ENCODE measurements at regions not wholly inside any gene's neighbourhood (a gene's known extent, or its start where the extent isn't known, plus 50 kb on each side); places are given as distances from the start of the nearest gene placed in this dataset.
A peak's percentile ranks its signal among the peaks of the same experiment; 100 is the strongest.

GRCh38 chr5:158175934-158176481, 317.1 kb upstream of the CLINT1 start:
- DNase-seq, result no peak

DNA sequence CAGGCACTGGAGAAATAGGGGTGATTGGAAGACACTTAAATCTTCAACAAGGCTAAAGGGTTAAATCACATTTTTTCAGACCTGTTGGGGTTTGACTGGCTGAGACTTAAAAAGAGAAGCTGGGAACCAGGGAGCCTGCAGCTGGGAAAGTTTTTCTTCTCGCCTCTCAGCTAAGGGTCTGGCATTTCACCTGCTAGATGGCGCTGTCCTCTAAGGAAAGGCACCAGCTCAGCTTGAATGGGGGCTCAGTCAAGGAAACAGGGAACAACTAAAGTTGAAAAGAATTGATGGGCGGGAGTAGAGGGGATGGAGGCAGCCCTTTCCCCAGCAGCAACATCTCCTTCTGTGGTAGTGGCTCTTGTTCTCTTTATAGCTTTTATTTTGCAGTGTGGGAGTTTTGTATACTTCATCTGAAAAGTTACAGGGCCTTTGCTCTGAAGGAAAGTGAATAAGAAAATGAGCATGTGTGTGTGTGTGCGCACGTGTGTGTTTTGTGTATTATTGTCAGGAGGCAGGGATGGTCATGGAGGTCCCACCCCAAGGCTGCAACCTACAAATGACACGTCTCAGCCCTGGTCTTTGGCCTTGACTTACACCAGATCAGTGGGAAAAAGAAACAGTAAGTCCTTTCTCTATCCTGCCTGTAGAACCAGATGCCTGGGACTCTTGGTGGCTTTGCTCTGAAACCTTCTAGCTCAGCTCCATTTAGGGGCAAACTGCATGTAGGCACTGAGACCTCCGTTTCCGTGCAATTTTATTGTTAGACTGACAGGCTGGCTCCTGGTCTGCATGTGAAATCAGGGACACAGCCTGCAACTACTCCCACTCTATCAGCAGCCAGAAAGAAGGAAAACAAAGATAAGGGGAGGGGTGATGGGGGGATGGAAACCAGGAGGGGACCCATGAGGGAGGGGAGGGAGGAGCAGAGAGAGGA, 316.2 kb upstream of the CLINT1 start:
- DNase-seq, result peak; percentile 53

- DNase-seq, result no peak
Observed at GRCh38 chr5:158174026-158174425, 315.1 kb upstream of the CLINT1 start.

- no peak for DNase-seq
Observed at GRCh38 chr5:158172005-158172404, 313.1 kb upstream of the CLINT1 start.

- DNase-seq, result no peak
Observed at GRCh38 chr5:158170534-158170933, 311.6 kb upstream of the CLINT1 start.

GRCh38 chr5:158170060-158170459, 311.1 kb upstream of the CLINT1 start:
- DNase-seq, result no peak

- DNase-seq, result no peak
Observed at GRCh38 chr5:158166424-158166823, 307.5 kb upstream of the CLINT1 start.

DNA sequence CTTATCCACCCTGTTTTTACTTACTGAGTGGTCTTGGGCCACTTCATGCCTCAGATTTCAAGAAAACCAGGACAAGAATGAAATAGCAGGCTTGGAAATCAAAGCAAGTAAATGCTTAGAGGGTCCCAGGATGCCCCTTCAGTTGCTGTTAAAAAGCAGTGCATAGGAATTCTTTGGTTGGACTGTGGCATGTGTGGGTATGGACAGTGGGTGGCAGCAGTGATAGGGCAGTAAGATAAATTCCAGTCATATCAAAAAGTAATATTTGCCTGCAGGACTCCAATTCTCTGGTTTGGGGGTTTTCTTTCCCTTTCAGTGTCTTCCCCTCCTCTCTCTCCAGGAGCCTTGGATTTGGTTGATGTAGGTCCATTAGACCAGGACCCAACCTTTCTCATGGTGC, 306.7 kb upstream of the CLINT1 start:
- no peak for DNase-seq

DNA sequence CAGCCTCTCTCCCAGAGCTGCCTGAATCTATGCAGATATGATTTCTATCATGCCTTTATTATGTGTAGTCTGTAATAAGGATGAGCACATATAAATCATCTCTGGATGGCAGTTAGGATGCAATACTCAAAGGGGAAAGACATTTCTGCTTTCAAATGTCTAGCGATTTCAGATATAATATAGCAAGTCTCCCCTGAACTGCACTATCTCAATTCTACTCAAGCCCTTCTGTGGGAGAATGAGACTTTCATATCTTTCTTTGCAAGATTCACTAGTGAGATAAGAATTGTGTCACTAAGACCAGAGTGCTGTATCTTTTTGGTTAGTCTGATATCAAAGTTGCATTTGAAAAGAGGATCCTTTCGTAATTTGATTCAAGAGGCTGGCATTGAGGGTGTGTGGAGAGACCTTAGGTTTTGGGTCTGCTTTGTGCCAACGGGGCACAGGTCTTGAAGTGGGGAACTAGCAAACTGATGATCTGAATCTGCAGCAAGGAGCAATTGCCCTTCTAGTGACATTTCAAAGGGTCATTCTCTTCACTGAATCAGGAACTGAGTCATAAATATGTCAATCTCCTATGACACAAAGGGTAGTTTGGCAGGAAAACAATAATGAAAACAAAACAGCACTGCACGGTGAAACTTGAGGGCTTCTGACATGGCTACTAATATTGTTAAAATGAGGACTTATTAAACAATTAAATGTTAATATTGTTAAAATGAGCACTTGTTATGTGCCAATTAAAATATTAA, 305.5 kb upstream of the CLINT1 start:
- no peak for DNase-seq

DNA sequence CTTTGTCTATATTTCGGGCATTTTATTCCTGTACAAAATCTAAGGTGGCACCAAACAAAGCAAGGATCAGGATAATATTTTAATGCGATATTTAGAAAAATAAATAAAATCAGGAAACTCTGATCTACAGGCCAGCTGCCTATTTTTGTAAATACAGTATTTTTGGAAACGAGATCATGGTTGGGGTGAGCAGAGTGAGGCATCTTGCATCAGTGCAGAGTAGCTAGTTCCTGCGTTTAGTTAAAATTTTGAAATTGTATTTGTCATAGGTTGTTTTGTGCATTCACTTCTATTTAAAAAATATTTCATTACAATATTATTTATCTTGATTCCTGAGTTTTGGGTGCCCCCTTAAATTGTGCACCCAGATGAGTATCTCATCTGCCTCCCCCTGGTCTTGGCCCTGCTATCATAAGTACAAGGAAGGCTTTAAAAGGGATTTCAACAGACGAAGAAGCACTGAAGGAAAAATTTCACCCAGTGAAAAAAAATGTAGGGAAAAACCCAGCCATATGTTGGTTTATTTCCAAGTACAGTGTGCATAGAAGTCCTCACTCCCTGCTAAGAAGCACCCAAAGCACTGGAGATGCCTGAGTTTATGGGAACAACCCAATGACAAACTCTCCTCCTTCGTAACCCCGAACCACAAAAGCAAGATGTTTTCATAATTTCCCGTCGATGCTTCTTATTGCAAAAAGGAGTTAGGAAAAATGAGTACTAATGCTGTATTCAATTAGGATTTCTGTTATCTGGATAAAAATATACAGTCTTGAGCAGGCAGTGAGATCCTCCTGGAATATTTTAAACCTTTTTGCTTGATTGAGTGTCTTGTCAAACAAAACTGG, 304.7 kb upstream of the CLINT1 start:
- no peak for DNase-seq

GRCh38 chr5:158162479-158163034, 303.6 kb upstream of the CLINT1 start:
- no peak for DNase-seq

DNA sequence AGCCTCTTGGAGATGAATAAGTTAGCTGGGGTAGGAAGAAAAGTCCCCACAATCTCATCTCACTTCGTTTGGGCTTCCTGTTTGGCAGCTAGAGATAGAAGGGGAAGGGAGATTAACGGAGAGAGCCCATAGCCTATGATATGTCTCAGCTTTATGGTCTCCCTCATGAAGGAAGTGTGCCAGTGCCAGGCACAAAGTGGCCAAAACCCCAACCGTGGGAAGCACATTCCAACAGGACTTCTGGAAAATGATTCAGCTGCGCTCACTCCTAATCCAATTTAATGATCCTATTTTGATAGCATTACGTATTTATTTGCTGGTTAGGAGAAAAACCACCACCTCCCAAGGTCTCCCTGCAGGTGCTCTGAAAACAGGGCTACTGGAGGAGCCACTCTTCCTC, 303.1 kb upstream of the CLINT1 start:
- no peak for DNase-seq

GRCh38 chr5:158159621-158160020, 300.7 kb upstream of the CLINT1 start:
- no peak for DNase-seq

GRCh38 chr5:158155811-158156505, 297.0 kb upstream of the CLINT1 start:
- DNase-seq, result no peak

DNA sequence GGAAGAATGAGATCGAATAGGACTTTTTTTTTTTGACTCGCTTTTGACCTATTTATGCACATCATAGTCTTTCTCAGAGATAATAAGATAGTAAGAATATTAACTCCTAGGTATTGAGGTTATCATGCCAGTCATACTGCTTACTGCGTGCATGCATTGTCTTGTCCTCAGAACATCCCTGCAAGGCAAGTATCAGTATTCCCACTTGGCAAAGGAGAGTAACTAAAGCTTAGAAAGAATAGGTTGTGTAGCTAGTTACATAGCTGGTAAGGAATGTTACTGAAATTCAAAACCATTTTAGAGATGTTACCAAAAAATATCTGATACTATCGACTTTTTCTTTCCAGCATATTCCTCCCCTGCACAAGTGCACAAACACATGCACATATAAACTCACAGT, 296.1 kb upstream of the CLINT1 start:
- no peak for DNase-seq

DNA sequence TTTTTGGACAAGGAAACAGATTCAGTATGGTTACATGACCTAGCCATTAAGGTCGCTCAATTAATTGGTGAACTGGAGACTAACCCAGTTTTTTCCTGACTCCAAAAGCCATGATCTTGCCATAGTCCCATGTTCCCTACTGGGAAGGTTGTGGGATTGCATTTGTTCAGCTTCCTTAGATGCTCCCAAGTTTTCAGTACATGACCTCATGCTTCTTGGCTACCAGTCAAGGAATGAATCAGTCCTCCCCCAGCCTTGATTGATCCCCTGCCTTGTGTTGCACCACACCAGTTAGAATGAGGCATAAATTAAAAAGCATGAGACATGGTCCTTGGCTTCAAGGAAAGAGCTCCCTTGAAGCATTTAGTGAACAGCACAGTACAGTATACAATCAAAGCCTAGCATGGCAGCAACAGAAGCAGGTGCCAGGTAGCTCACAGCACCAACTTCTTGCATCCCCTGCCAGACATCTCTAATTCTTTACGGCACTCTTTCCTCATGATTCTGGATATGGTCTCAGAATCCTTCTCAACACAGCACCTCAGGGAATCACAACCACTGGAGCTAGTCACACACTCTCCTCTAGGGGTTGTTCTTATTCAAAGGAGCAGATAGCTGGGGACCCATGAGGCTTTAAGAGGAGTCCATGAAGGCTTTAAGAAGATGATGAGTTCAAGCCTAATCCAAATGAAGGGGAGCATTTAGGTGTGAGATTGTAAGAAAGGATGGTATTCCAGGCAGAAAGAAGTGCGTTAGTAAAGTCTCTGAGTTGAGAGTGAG, 295.5 kb upstream of the CLINT1 start:
- no peak for DNase-seq

DNA sequence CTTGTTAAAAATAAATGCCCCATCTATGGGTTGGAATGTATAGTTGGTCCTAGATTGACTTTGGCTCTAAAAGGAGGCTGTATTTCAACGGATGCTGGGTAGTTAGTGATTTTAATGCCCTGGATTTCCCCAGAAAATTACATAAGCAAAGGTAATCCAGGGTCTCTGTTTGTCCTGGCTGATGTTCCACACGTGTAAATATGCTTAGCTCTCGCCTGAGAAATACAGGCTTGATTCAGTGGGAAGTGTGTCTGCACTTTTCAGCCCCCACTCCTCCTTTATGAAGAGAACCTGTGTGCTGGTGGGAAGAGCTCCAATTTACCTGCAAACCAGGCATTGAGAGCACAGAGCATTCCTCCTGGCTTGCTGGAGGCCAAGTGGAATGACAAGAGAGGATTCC, 294.6 kb upstream of the CLINT1 start:
- no peak for DNase-seq

DNA sequence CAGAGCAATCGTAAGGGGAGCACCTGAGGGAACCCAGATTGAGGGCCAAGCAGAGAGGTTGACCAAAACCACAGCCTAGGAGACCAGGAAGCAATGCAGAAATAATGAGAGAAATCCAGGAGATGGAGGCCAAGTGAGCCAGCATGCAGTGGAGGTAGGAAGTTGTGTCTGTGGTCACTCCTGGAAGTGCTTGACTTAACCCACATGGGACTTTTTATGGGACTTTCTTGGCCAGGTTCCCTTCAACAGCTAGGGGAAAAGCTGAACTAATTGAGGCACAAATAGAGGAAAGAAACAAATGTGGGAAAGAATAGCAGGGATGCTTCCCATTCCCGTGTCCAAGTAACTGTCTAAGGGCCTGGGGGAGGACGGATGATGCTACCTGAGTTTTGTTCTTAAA, 293.2 kb upstream of the CLINT1 start:
- DNase-seq, result no peak

DNA sequence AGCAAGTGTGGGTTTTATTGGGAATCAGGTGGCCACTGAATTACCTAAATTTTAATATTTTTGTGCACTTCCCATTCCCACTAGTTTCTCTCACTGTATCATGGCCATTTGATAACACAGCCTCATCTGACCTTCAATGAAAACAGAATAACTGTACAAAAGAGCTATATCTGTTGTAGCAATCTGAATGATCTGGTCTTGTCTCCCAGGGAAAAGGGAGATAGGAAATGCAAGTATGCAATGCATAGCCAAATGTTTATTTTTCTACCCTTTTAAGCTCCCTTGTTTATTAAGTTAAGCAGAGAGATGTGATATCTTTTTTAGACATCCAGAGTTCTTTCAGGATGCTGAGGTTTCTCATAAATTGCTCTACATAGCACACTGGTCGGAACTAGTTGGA, 288.3 kb upstream of the CLINT1 start:
- DNase-seq, result no peak

- DNase-seq, result no peak
Observed at GRCh38 chr5:158145827-158146226, 286.9 kb upstream of the CLINT1 start.

DNA sequence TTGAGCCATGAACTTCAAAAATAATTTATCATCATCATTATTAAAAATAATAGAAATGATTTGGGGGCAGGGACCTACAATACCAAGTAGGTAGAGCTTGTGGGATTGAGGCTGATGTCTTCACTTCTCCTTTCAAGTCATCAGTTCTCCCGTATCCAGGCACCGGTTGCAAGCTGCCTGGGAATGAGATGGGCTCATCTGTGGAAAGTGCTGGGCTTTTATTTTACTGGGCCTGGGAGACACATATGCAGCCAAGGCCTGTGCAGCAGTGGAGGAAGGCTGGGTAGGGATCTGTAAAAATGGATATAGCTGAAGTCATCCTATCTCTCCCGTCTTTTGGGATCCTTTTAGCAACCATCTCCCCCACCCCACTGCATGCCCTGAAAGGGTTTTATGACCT, 284.1 kb upstream of the CLINT1 start:
- no peak for DNase-seq
